ENCODE measurements at regions not wholly inside any gene's neighbourhood (a gene's known extent, or its start where the extent isn't known, plus 50 kb on each side); places are given as distances from the start of the nearest gene placed in this dataset.
"Not testable (repeated sequence)": the region's sequence is repeated elsewhere in the genome, so short reads cannot be mapped to it uniquely, and the experiment has no call there.

GRCh38 chr14:105747503-105748203 lies 221.3 kb downstream of the TMEM121 start:
- H3K18ac ChIP-seq (ENCODE audit: extremely low read depth, low read length); H2BK20ac ChIP-seq (ENCODE audit: low read length); H2AFZ ChIP-seq (ENCODE audit: low read length); POLR2A ChIA-PET (ENCODE audit: partially characterized antibody); H4K20me1 ChIP-seq (replicated peaks in 1 of 2; ENCODE audit: control insufficient read depth in 1 of 2, insufficient read depth in 2 of 2, low read length in 2 of 2); H3K23me2 ChIP-seq (ENCODE audit: low read depth, low read length); H3K36me3 ChIP-seq (ENCODE audit: control insufficient read depth in 2 of 4, insufficient read depth in 4 of 4, low read length in 3 of 4); H3K4me2 ChIP-seq (ENCODE audit: insufficient read depth in 1 of 2, low read depth in 2 of 2, low read length in 2 of 2); H4K8ac ChIP-seq (ENCODE audit: extremely low read depth, insufficient read depth, low read length); H3K27me3 ChIP-seq (replicated peaks in 1 of 4; ENCODE audit: control insufficient read depth in 3 of 4, extremely low read depth in 1 of 4, insufficient read depth in 3 of 4, low read length in 3 of 4); H3K27ac ChIP-seq (ENCODE audit: low read depth, low read length); H3K14ac ChIP-seq (ENCODE audit: insufficient read length); H2BK5ac ChIP-seq (ENCODE audit: low read depth, low read length); H3K4me3 ChIP-seq (ENCODE audit: extremely low read depth in 1 of 4, insufficient read depth in 2 of 4, low read depth in 3 of 4, low read length in 4 of 4); FAIRE-seq; H2BK12ac ChIP-seq (ENCODE audit: low read depth, low read length); H4K5ac ChIP-seq (ENCODE audit: insufficient read length, low read depth, low read length); CTCF ChIA-PET (ENCODE audit: partially characterized antibody); H3K79me2 ChIP-seq (ENCODE audit: control insufficient read depth in 1 of 2, insufficient read depth in 2 of 2, low read length in 2 of 2); H2BK120ac ChIP-seq (replicated peaks; ENCODE audit: low read depth, low read length); H3K9ac ChIP-seq (replicated peaks in 1 of 4; ENCODE audit: extremely low read depth in 1 of 4, low read depth in 3 of 4, low read length in 3 of 4); H3K56ac ChIP-seq (replicated peaks; ENCODE audit: insufficient read length, low read depth, low read length); H3K79me1 ChIP-seq (ENCODE audit: low read depth, low read length); H3K4ac ChIP-seq (replicated peaks; ENCODE audit: insufficient read length, low read depth, low read length); H4K91ac ChIP-seq (replicated peaks; ENCODE audit: insufficient read length, low read length); DNase-seq (ENCODE audit: low read depth in 1 of 2, low spot score in 2 of 2); H3K23ac ChIP-seq (ENCODE audit: insufficient read length); H2AK5ac ChIP-seq (ENCODE audit: low read depth, low read length); H3K4me1 ChIP-seq (replicated peaks in 1 of 4; ENCODE audit: control insufficient read depth in 3 of 4, insufficient read depth in 4 of 4, low read length in 3 of 4); H2BK15ac ChIP-seq (ENCODE audit: low read length): not testable (repeated sequence)
- H3K9me3 ChIP-seq (ENCODE audit: insufficient read depth in 2 of 2, low read depth in 1 of 2, low read length in 1 of 2), result peaks cover 21 to 75% of the 10 kb centered on the region in 2 experiments
- WGBS, 2 experiments (ENCODE audit: extremely low coverage in 1 of 2, insufficient coverage in 1 of 2, insufficient read length in 1 of 2, insufficient replicate concordance in 2 of 2, low coverage in 1 of 2, low lambda C conversion rate in 2 of 2, missing lambda C conversion rate in 1 of 2), result 88% methylated on average over 15 of the region's 31 CpGs; no CpG with 5 or more reads in 1 of the 2 experiments

All from H1 (cell line).